Mesothelial cell of epicardium (in vitro differentiated cells): ENCODE measurements at regions not wholly inside any gene's neighbourhood (a gene's known extent, or its start where the extent isn't known, plus 50 kb on each side); places are given as distances from the start of the nearest gene placed in this dataset.
"Not testable (repeated sequence)": the region's sequence is repeated elsewhere in the genome, so short reads cannot be mapped to it uniquely, and the experiment has no call there.

ENCODE experiments used
- DNase-seq, 2 experiments: peaks; one replicate each; pipeline ENCODE4 v3.0.0; 2021; ENCODE audit warnings: low spot score in 2 of 2; ENCODE audit not compliant: unreplicated experiment in 2 of 2
- H3K27ac Mint-ChIP-seq: 2 replicates; pipeline ENCODE4 v1.8.0; 2021; ENCODE audit warnings: mixed read lengths
- H3K27me3 Mint-ChIP-seq: 2 replicates; pipeline ENCODE4 v1.8.0; 2021; ENCODE audit warnings: low read depth, mixed read lengths
- H3K36me3 Mint-ChIP-seq: 2 replicates; pipeline ENCODE4 v1.8.0; 2021; ENCODE audit warnings: mixed read lengths
- H3K4me1 Mint-ChIP-seq: 2 replicates; pipeline ENCODE4 v1.8.0; 2021; ENCODE audit warnings: mixed read lengths
- H3K4me3 Mint-ChIP-seq: 2 replicates; pipeline ENCODE4 v1.8.0; 2021; ENCODE audit warnings: mild to moderate bottlenecking, moderate library complexity, mixed read lengths
- H3K9me3 Mint-ChIP-seq: 2 replicates; pipeline ENCODE4 v1.8.0; 2021; ENCODE audit warnings: mixed read lengths
- TF ChIP-seq, protein P1 (sequence below): fragments of 200-600 bp; sonication (generic); IDR thresholded peaks from one replicate; pipeline ENCODE4 v1.5.0; 2021; ENCODE audit warnings: antibody characterized with exemption; ENCODE audit not compliant: unreplicated experiment

DNA sequence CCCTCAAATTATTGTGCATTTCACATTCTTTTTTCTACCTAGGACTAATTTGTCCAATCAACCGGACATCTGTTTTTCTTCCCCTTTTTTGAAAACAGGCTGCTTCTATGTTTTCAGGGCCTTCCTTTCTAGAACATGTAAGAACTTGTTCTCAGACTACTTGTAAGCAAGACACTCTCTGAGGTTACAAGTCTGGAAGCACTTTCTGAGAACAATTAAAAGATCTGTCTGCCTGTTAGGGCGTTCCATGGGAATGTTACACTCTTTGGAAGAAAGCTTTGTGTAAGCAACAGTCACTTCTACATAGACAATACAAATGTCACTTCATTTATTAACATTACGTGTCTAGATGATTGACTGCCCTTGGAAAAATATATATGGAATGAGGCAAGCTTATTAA lies 50.9 kb upstream of the HSPB3 start:
- Mint-ChIP-seq H3K27ac (peak overlapping the region; percentile 84), H3K4me1 (peaks cover 27% of the 10 kb centered on the region), H3K36me3 (no peaks in the 10 kb centered on the region), H3K4me3 (no peak overlapping the region), H3K27me3 (no peaks in the 10 kb centered on the region), H3K9me3 (no peaks in the 10 kb centered on the region)
- TF ChIP-seq, protein P1, sequence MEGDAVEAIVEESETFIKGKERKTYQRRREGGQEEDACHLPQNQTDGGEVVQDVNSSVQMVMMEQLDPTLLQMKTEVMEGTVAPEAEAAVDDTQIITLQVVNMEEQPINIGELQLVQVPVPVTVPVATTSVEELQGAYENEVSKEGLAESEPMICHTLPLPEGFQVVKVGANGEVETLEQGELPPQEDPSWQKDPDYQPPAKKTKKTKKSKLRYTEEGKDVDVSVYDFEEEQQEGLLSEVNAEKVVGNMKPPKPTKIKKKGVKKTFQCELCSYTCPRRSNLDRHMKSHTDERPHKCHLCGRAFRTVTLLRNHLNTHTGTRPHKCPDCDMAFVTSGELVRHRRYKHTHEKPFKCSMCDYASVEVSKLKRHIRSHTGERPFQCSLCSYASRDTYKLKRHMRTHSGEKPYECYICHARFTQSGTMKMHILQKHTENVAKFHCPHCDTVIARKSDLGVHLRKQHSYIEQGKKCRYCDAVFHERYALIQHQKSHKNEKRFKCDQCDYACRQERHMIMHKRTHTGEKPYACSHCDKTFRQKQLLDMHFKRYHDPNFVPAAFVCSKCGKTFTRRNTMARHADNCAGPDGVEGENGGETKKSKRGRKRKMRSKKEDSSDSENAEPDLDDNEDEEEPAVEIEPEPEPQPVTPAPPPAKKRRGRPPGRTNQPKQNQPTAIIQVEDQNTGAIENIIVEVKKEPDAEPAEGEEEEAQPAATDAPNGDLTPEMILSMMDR = no peak
- DNase-seq = no peak

DNA sequence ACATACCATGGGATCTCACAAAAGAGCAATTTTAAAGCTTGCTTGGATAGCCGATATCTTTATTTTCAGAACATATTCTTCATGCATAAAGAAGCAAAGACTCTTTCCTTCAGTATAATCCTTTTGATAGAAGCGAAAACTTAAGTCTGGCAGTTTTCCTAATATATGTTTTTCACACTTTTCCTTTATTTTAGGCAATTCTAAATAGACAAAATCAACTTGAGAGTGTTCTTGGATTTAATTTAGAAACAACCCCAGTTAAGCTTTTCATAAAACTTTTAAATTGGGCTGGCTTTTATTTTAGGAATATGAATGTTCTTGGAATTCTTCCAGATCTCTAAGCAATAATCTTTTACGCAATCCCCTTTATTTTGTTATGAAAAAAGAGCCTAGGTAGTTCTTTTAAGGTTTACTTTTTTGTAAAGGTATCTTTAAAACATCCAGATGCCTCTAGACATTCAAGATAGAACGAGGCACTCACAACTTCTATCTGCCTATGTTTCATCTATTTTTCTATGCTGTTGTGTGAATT lies 51.5 kb upstream of the HSPB3 start:
- Mint-ChIP-seq H3K4me3 (no peak overlapping the region), H3K27ac (peak overlapping the region; percentile 84), H3K9me3 (no peaks in the 10 kb centered on the region), H3K4me1 (peaks cover 27% of the 10 kb centered on the region), H3K36me3 (no peaks in the 10 kb centered on the region), H3K27me3 (no peaks in the 10 kb centered on the region)
- DNase-seq = no peak
- TF ChIP-seq, protein P1 = no peak

DNA sequence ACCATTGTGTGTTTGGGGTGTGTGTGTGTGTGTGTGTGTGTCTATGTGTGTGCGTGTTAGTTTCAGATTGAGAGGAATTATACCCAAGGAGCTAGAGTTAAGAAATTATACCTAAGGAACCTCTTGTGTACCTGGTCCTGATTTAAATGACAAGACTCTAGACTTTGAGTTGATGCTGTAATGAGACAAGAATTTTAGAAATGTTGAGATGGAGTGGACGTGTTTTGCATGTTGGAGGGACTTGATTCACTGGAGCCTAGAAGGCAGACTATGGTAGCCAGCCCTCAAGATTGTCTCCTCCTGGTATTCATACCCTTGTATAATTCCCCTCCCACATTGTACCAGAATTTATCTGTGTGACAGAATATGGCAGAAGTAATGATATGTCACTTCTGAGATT lies 52.4 kb upstream of the HSPB3 start:
- TF ChIP-seq, protein P1 = no peak
- no peaks in the 10 kb centered on the region for H3K27me3 Mint-ChIP-seq
- no peaks in the 10 kb centered on the region for H3K9me3 Mint-ChIP-seq
- H3K27ac Mint-ChIP-seq = peak overlapping the region; percentile 8
- peaks cover 27% of the 10 kb centered on the region for H3K4me1 Mint-ChIP-seq
- H3K4me3 Mint-ChIP-seq = no peak overlapping the region
- no peaks in the 10 kb centered on the region for H3K36me3 Mint-ChIP-seq
- no peak for DNase-seq

DNA sequence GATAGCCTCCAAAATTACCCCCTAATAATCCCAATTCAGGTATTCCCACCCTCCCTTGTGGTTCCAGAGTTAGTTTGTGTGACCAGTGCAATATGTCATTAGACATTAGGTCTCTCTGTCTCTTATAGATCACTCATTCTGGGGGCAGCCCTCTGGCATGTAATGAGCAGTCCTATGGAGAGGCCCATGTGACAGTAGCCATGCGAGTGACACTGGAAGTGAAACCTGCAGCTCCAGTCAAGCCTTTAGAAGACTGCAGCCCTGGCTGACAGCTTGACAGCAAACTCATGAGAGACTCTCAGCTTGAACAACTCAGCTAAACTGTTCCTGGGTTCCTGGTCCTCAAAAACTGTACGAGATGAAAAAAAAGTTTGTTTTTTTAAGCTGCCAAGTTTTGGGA lies 54.0 kb upstream of the HSPB3 start:
- Mint-ChIP-seq H3K9me3 (no peaks in the 10 kb centered on the region), H3K36me3 (no peaks in the 10 kb centered on the region), H3K27me3 (no peaks in the 10 kb centered on the region), H3K4me1 (peaks cover 31% of the 10 kb centered on the region), H3K27ac (no peak overlapping the region), H3K4me3 (no peak overlapping the region)
- DNase-seq = no peak
- TF ChIP-seq, protein P1 = no peak

DNA sequence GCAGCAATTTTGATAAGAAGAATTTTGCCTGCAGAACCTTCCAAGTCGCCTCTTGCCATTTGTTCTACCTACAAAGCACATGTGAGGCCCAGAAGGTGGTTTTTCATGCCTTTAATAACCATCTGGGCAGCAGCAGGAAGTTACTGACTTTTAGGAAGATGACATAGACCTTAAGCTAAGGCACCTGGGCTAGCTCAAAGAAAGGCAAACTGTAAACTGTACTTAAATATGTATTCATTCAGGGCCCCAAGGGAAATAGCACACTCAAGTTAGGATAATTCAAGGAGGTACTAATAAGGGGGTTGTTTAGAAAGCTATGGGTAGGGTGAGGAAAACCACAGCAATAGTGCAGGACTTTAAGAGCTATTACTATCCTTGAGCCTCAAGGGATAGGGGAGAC lies 57.3 kb upstream of the HSPB3 start:
- TF ChIP-seq, protein P1 = no peak
- Mint-ChIP-seq H3K36me3 (no peaks in the 10 kb centered on the region), H3K9me3 (no peaks in the 10 kb centered on the region), H3K27me3 (no peaks in the 10 kb centered on the region), H3K4me3 (no peak overlapping the region), H3K4me1 (peaks cover 19% of the 10 kb centered on the region), H3K27ac (no peak overlapping the region)
- DNase-seq = no peak

DNA sequence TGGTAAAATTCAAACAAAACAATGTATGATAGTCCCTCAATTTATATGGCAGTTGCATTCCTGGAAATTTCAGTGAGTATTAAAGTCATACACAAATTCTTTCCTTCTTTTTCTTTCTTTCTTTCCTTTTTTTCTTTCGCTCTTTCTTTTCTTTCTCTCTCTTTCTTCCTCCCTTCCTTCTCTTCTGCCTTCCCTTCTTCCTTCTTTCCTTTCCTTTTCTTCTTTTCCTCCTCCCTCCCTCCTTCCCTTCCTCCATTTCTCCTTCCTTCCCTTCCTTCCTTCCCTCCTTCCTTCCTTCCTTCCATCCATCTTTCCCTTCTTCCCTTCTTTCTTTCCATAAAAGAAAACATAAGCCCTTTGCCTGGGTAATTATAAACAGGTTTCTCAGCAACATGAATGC lies 58.1 kb upstream of the HSPB3 start:
- Mint-ChIP-seq H3K4me1 (peaks cover 15% of the 10 kb centered on the region), H3K27me3 (no peaks in the 10 kb centered on the region), H3K9me3 (no peaks in the 10 kb centered on the region), H3K4me3 (no peak overlapping the region), H3K27ac (no peak overlapping the region), H3K36me3 (no peaks in the 10 kb centered on the region)
- TF ChIP-seq, protein P1 = no peak
- no peak for DNase-seq

DNA sequence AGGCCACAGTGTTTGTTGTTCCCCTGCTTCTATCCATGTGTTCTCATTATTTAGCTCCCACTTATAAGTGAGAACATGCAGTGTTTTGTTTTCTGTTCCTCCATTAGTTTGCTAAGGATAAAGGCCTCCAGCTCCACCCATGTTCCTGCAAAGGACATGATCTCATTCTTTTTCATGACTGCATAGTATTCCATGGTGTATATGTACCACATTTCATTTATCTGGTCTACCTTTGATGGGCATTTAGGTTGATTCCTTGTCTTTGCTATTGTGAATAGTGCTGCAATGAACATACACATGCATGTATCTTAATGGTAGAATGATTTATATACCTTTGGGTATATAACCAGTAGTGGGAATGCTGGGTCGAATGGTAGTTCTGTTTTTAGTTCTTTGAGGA lies 62.5 kb upstream of the HSPB3 start:
- peaks cover 15% of the 10 kb centered on the region for H3K4me1 Mint-ChIP-seq
- not testable (repeated sequence) for H3K27me3 Mint-ChIP-seq, H3K9me3 Mint-ChIP-seq, H3K4me3 Mint-ChIP-seq, H3K36me3 Mint-ChIP-seq, H3K27ac Mint-ChIP-seq, DNase-seq
